ENCODE measurements at regions not wholly inside any gene's neighbourhood (a gene's known extent, or its start where the extent isn't known, plus 50 kb on each side); places are given as distances from the start of the nearest gene placed in this dataset.

GRCh38 chr4:162681212-162681611, 485.5 kb downstream of the NAF1 start:
- Histone ChIP-seq H3K27ac (ENCODE audit: low read depth in 1 of 2, low read length in 2 of 2) (no peak overlapping the region), H3K4me3 (ENCODE audit: low read depth in 1 of 3, low read length in 3 of 3) (no peak overlapping the region), H3K4me1 (ENCODE audit: control insufficient read depth in 4 of 4, insufficient read depth in 4 of 4, low read length in 3 of 4) (peaks cover 0 to 4% (median 2%) of the 10 kb centered on the region in 4 donors), H3K9ac (ENCODE audit: low read depth in 1 of 2, low read length in 2 of 2) (no peak overlapping the region), H3K36me3 (ENCODE audit: control insufficient read depth in 4 of 4, insufficient read depth in 3 of 4, low read depth in 1 of 4, low read length in 3 of 4) (no peaks in the 10 kb centered on the region), H3K9me3 (ENCODE audit: control insufficient read depth in 4 of 4, low read length in 3 of 4) (peaks cover 0 to 2% (median under 1%) of the 10 kb centered on the region in 4 donors), H3K27me3 (ENCODE audit: control insufficient read depth in 4 of 4, insufficient read depth in 4 of 4, low read length in 3 of 4) (no peaks in the 10 kb centered on the region)
- 25% methylated on average over 2 of the region's 2 CpGs for WGBS
- no peak for DNase-seq (ENCODE audit: low spot score)
- TF ChIP-seq EGR1 (IDR thresholded peaks at IDR 0.05; ENCODE audit: low read depth in 2 of 2) = no peak
- TF ChIP-seq RAD21 (IDR thresholded peaks at IDR 0.05) = no peak
- TF ChIP-seq HNF4A (conservative IDR thresholded peaks at IDR 0.05) = no peak
- no peak for TF ChIP-seq RXRA (IDR thresholded peaks at IDR 0.05)
- TF ChIP-seq JUND (IDR thresholded peaks at IDR 0.05) = no peak
- TF ChIP-seq CTCF (IDR thresholded peaks at IDR 0.05; ENCODE audit: low read depth, low read length, missing input control) = no peak
- TF ChIP-seq ZBTB33 (IDR thresholded peaks at IDR 0.05) = no peak
- TF ChIP-seq NR2F2 (IDR thresholded peaks at IDR 0.05) = no peak
- no peak for TF ChIP-seq TAF1 (conservative IDR thresholded peaks at IDR 0.05)
- no peak for TF ChIP-seq SP1 (IDR thresholded peaks at IDR 0.05)
- no peak for TF ChIP-seq GABPA (IDR thresholded peaks at IDR 0.05 in 1 of 2, conservative IDR thresholded peaks at IDR 0.05 in 1 of 2)
- TF ChIP-seq FOXA1 (IDR thresholded peaks at IDR 0.05) = no peak

- DNase-seq (ENCODE audit: low spot score) = no peak
- WGBS = 67% methylated on average over 2 of the region's 2 CpGs
- H3K9ac ChIP-seq (ENCODE audit: low read depth in 1 of 2, low read length in 2 of 2) = no peak overlapping the region
- no peak overlapping the region for H3K4me3 ChIP-seq (ENCODE audit: low read depth in 1 of 3, low read length in 3 of 3)
- H3K27ac ChIP-seq (ENCODE audit: low read depth in 1 of 2, low read length in 2 of 2) = no peak overlapping the region
- H3K9me3 ChIP-seq (ENCODE audit: control insufficient read depth in 4 of 4, low read length in 3 of 4) = peaks cover 0 to 2% (median under 1%) of the 10 kb centered on the region in 4 donors
- TF ChIP-seq FOXA2 (IDR thresholded peaks at IDR 0.05) = no peak
- TF ChIP-seq HNF4A (conservative IDR thresholded peaks at IDR 0.05) = no peak
- no peak for TF ChIP-seq HNF4G (IDR thresholded peaks at IDR 0.05)
- no peak for TF ChIP-seq MAX (IDR thresholded peaks at IDR 0.05)
- TF ChIP-seq SP1 (IDR thresholded peaks at IDR 0.05) = no peak
- TF ChIP-seq EGR1 (IDR thresholded peaks at IDR 0.05; ENCODE audit: low read depth in 2 of 2) = no peak
- TF ChIP-seq RAD21 (IDR thresholded peaks at IDR 0.05) = no peak
- TF ChIP-seq GABPA (IDR thresholded peaks at IDR 0.05 in 1 of 2, conservative IDR thresholded peaks at IDR 0.05 in 1 of 2) = no peak
- no peak for TF ChIP-seq REST (IDR thresholded peaks at IDR 0.05)
- TF ChIP-seq ZBTB33 (IDR thresholded peaks at IDR 0.05) = no peak
- no peak for TF ChIP-seq RXRA (IDR thresholded peaks at IDR 0.05)
- TF ChIP-seq YY1 (IDR thresholded peaks at IDR 0.05) = no peak
- no peak for TF ChIP-seq FOXA1 (IDR thresholded peaks at IDR 0.05)
- TF ChIP-seq TAF1 (conservative IDR thresholded peaks at IDR 0.05) = no peak
- no peak for TF ChIP-seq CTCF (IDR thresholded peaks at IDR 0.05; ENCODE audit: low read depth, low read length, missing input control)
- no peak for TF ChIP-seq ATF3 (IDR thresholded peaks at IDR 0.05)
- no peak for TF ChIP-seq NR2F2 (IDR thresholded peaks at IDR 0.05)
- TF ChIP-seq JUND (IDR thresholded peaks at IDR 0.05) = no peak
- no peaks in the 10 kb centered on the region for H3K27me3 ChIP-seq (ENCODE audit: control insufficient read depth in 4 of 4, insufficient read depth in 4 of 4, low read length in 3 of 4)
- H3K36me3 ChIP-seq (ENCODE audit: control insufficient read depth in 4 of 4, insufficient read depth in 3 of 4, low read depth in 1 of 4, low read length in 3 of 4) = no peaks in the 10 kb centered on the region
- no peaks in the 10 kb centered on the region for H3K4me1 ChIP-seq (ENCODE audit: control insufficient read depth in 4 of 4, insufficient read depth in 4 of 4, low read length in 3 of 4)
Measured at GRCh38 chr4:162675661-162676060, 491.0 kb downstream of the NAF1 start.

All from liver (tissue), 8 donors.